ENCODE measurements at regions not wholly inside any gene's neighbourhood (a gene's known extent, or its start where the extent isn't known, plus 50 kb on each side); places are given as distances from the start of the nearest gene placed in this dataset.

DNA sequence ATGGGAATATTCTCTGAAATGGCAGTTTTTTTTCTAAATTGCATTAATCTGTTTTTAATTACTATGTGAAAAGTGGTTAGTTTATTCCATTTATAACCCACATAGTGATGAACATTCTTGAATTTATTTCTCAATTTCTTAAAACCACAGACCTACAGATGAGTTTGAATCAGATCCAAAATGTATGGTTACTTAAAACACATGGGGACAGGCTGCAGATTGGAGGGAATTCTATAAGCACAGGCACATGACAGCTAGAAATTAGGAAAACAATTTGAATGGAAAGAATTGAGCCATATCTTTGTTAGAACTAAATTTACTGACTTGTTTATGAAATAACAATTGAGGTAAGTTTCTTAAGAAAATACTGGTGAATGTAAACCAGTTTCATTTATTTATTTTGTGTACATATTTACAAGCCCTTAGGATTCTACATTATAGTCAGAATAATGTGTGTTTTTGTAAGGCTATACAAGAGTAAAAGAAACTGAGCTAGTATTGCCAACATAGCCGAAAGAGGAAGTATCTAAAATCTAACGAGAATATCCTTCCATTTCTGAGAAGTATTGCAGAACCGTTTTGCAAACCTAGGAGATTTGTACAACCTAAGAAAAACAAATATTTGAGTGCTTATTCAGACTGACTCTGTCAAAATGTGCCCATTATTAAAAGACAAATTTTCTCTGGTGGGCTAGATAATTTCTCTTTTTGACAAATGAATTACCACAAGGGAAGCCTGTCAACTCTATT lies 434.3 kb upstream of the SEMA3D start:
- no peak for TF ChIP-seq MXI1 (conservative IDR thresholded peaks at IDR 0.05; ENCODE audit: poor library complexity, severe bottlenecking)
- TF ChIP-seq, protein P1, sequence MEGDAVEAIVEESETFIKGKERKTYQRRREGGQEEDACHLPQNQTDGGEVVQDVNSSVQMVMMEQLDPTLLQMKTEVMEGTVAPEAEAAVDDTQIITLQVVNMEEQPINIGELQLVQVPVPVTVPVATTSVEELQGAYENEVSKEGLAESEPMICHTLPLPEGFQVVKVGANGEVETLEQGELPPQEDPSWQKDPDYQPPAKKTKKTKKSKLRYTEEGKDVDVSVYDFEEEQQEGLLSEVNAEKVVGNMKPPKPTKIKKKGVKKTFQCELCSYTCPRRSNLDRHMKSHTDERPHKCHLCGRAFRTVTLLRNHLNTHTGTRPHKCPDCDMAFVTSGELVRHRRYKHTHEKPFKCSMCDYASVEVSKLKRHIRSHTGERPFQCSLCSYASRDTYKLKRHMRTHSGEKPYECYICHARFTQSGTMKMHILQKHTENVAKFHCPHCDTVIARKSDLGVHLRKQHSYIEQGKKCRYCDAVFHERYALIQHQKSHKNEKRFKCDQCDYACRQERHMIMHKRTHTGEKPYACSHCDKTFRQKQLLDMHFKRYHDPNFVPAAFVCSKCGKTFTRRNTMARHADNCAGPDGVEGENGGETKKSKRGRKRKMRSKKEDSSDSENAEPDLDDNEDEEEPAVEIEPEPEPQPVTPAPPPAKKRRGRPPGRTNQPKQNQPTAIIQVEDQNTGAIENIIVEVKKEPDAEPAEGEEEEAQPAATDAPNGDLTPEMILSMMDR (IDR thresholded peaks at IDR 0.05; ENCODE audit: poor library complexity, severe bottlenecking): no peak
- TF ChIP-seq POLR2AphosphoS5 (IDR thresholded peaks at IDR 0.05): no peak
